ENCODE measurements at regions not wholly inside any gene's neighbourhood (a gene's known extent, or its start where the extent isn't known, plus 50 kb on each side); places are given as distances from the start of the nearest gene placed in this dataset.

GRCh38 chr11:31877863-31878262 lies 66.7 kb upstream of the PAX6 start:
- Histone ChIP-seq H3K79me1 (ENCODE audit: insufficient read depth, low read depth, low read length, poor library complexity, severe bottlenecking) (no peaks in the 10 kb centered on the region), H2AFZ (ENCODE audit: low read length) (no peak overlapping the region), H3K18ac (ENCODE audit: insufficient read length, low read depth, low read length) (no peak overlapping the region), H3K27me3 (ENCODE audit: insufficient read depth, low read length) (no peaks in the 10 kb centered on the region), H3K56ac (ENCODE audit: insufficient read length, low read depth, low read length) (no peak overlapping the region), H3K79me2 (ENCODE audit: insufficient read depth, low read length) (no peaks in the 10 kb centered on the region), H3K23ac (ENCODE audit: insufficient read length, low read depth, low read length) (no peak overlapping the region), H3K27ac (ENCODE audit: insufficient read length, low read depth, low read length) (no peak overlapping the region), H4K91ac (ENCODE audit: insufficient read length, low read depth, low read length) (no peak overlapping the region), H3T11ph (ENCODE audit: low read length) (no peak overlapping the region), H2BK120ac (ENCODE audit: low read depth, low read length, poor library complexity, severe bottlenecking) (no peak overlapping the region), H2BK12ac (ENCODE audit: insufficient read length, low read depth, low read length) (no peak overlapping the region), H3K23me2 (ENCODE audit: insufficient read length, low read depth, low read length, poor library complexity, severe bottlenecking) (no peaks in the 10 kb centered on the region), H4K5ac (ENCODE audit: insufficient read length, low read depth, low read length) (no peak overlapping the region), H3K9ac (ENCODE audit: extremely low read depth, insufficient read length, low read length) (no peak overlapping the region), H3K4me2 (ENCODE audit: insufficient read depth, insufficient read length, low read length) (no peak overlapping the region), H2AK5ac (ENCODE audit: insufficient read length, low read length) (no peak overlapping the region), H3K14ac (ENCODE audit: insufficient read depth, low read length) (no peak overlapping the region), H4K20me1 (ENCODE audit: control insufficient read depth, insufficient read depth, insufficient read length) (no peaks in the 10 kb centered on the region), H3K4ac (ENCODE audit: low read depth, low read length) (no peak overlapping the region), H2BK5ac (ENCODE audit: insufficient read length, low read length) (no peak overlapping the region), H2BK15ac (ENCODE audit: low read depth, low read length) (no peak overlapping the region), H2BK20ac (ENCODE audit: low read depth, low read length, poor library complexity, severe bottlenecking) (no peak overlapping the region), H3K4me1 (ENCODE audit: insufficient read depth, low read length) (peaks cover 3% of the 10 kb centered on the region; the same call in 1 of the 2 replicates), H4K8ac (replicated peaks; ENCODE audit: insufficient read length, low read depth, low read length) (no peak overlapping the region), H3K9me3 (ENCODE audit: control insufficient read depth, low read depth, low read length) (no peaks in the 10 kb centered on the region)
- H3K4me1 Mint-ChIP-seq, result peaks cover 49 to 50% of the 10 kb centered on the region in 2 experiments
- H3K27me3 Mint-ChIP-seq (ENCODE audit: low read depth), result peaks cover 21% of the 10 kb centered on the region
- H3K9me3 Mint-ChIP-seq, result no peaks in the 10 kb centered on the region
- H3K4me3 Mint-ChIP-seq, result no peak overlapping the region
- no peak for DNase-seq
- no CpG with 5 or more reads among the region's 3 CpGs for WGBS (ENCODE audit: extremely low coverage, insufficient read length, low lambda C conversion rate)
- H3K27ac Mint-ChIP-seq, result no peak overlapping the region
- no peak for TF ChIP-seq CTCF (conservative IDR thresholded peaks at IDR 0.05)
- no peaks in the 10 kb centered on the region for H3K36me3 Mint-ChIP-seq (ENCODE audit: insufficient read depth in 1 of 3, low read depth in 3 of 3)
